HEK293 (cell line): ENCODE measurements at regions not wholly inside any gene's neighbourhood (a gene's known extent, or its start where the extent isn't known, plus 50 kb on each side); places are given as distances from the start of the nearest gene placed in this dataset.
A peak's percentile ranks its signal among the peaks of the same experiment; 100 is the strongest.

Experiments
- CTCF ChIA-PET: fragments of 350-600 bp; formaldehyde crosslinking; extraction: SDS; loops from one replicate; lab custom pipeline; 2021; ENCODE audit warnings: antibody characterized with exemption; lab: Yijun Ruan, JAX
- POLR2A ChIA-PET: fragments of 300-600 bp; formaldehyde crosslinking; extraction: SDS; loops from one replicate; lab custom pipeline; 2020; ENCODE audit warnings: antibody characterized with exemption, inconsistent platforms; lab: Yijun Ruan, JAX
- H3K27ac ChIP-seq: fragments of 200-500 bp; sonication (Bioruptor generic); 2 replicates; pipeline ENCODE4 v1.5.1; 2014; ENCODE audit warnings: low read depth, low read length, control low read depth, inconsistent platforms; ENCODE audit errors: extremely low read depth
- H3K36me3 ChIP-seq, 2 experiments: fragments of 200-500 bp in 1 of 2; sonication (Bioruptor generic) in 1 of 2; 1 replicate in 1 of 2; 2 replicates in 1 of 2; pipeline ENCODE4 v1.5.1; 2014 to 2017; ENCODE audit warnings: inconsistent platforms in 2 of 2, low read length in 2 of 2; ENCODE audit not compliant: control insufficient read depth in 2 of 2, insufficient read depth in 1 of 2
- H3K4me1 ChIP-seq: fragments of 200-500 bp; sonication (Bioruptor generic); 2 replicates; pipeline ENCODE4 v1.5.1; 2014; ENCODE audit warnings: mild to moderate bottlenecking, low read length, inconsistent platforms; ENCODE audit not compliant: control insufficient read depth, insufficient read depth
- H3K4me3 ChIP-seq: 2 replicates; pipeline ENCODE4 v1.5.1; 2011; ENCODE audit warnings: low read depth, mild to moderate bottlenecking, control low read depth, low read length, moderate library complexity
- H3K9me3 ChIP-seq: fragments of 200-500 bp; sonication (Bioruptor generic); 2 replicates; pipeline ENCODE4 v1.5.1; 2014; ENCODE audit warnings: low read depth, low read length, inconsistent platforms; ENCODE audit not compliant: control insufficient read depth, insufficient read depth
- EGR2 ChIP-seq: fragments of 450-650 bp; formaldehyde crosslinking; IDR thresholded peaks from 2 replicates; pipeline ENCODE4 v1.5.1; 2016; ENCODE audit warnings: low read depth, missing biosample characterization, missing genetic modification characterization
- OSR2 ChIP-seq: fragments of 450-650 bp; formaldehyde crosslinking; IDR thresholded peaks from 2 replicates; pipeline ENCODE4 v1.5.1; 2016; ENCODE audit warnings: missing biosample characterization, missing genetic modification characterization
- SCRT1 ChIP-seq: fragments of 450-650 bp; formaldehyde crosslinking; IDR thresholded peaks from 2 replicates; pipeline ENCODE4 v1.5.1; 2016; ENCODE audit warnings: missing biosample characterization, missing genetic modification characterization, borderline replicate concordance
- SP7 ChIP-seq: fragments of 450-650 bp; formaldehyde crosslinking; IDR thresholded peaks from 2 replicates; pipeline ENCODE4 v1.5.1; 2016; ENCODE audit warnings: missing biosample characterization, missing genetic modification characterization
- ZBTB17 ChIP-seq: fragments of 450-650 bp; formaldehyde crosslinking; IDR thresholded peaks from 2 replicates; pipeline ENCODE4 v1.5.1; 2016; ENCODE audit warnings: missing biosample characterization, missing genetic modification characterization
- ZBTB20 ChIP-seq: fragments of 450-650 bp; formaldehyde crosslinking; IDR thresholded peaks from 2 replicates; pipeline ENCODE4 v1.5.1; 2016; ENCODE audit warnings: missing biosample characterization, missing genetic modification characterization
- ZBTB7A ChIP-seq: fragments of 450-650 bp; formaldehyde crosslinking; IDR thresholded peaks from 2 replicates; pipeline ENCODE4 v1.5.1; 2016; ENCODE audit warnings: low read depth, missing biosample characterization, missing genetic modification characterization
- ZFHX2 ChIP-seq: fragments of 450-650 bp; formaldehyde crosslinking; conservative IDR thresholded peaks from 2 replicates; pipeline ENCODE4 v1.5.1; 2016; ENCODE audit warnings: missing biosample characterization, missing genetic modification characterization
- ZNF10 ChIP-seq: fragments of 450-650 bp; formaldehyde crosslinking; IDR thresholded peaks from 2 replicates; pipeline ENCODE4 v1.5.1; 2017; ENCODE audit warnings: missing biosample characterization, missing genetic modification characterization
- ZNF2 ChIP-seq: fragments of 450-650 bp; formaldehyde crosslinking; IDR thresholded peaks from 2 replicates; pipeline ENCODE4 v1.5.1; 2016; ENCODE audit warnings: missing biosample characterization, missing genetic modification characterization
- ZNF202 ChIP-seq: fragments of 450-650 bp; formaldehyde crosslinking; IDR thresholded peaks from 2 replicates; pipeline ENCODE4 v1.5.1; 2016; ENCODE audit warnings: missing biosample characterization, missing genetic modification characterization, borderline replicate concordance
- ZNF335 ChIP-seq: fragments of 450-650 bp; formaldehyde crosslinking; conservative IDR thresholded peaks from 2 replicates; pipeline ENCODE4 v1.5.1; 2016; ENCODE audit warnings: missing biosample characterization, missing genetic modification characterization
- ZNF394 ChIP-seq: fragments of 450-650 bp; formaldehyde crosslinking; IDR thresholded peaks from 2 replicates; pipeline ENCODE4 v1.5.1; 2016; ENCODE audit warnings: missing biosample characterization, missing genetic modification characterization, mild to moderate bottlenecking, moderate library complexity, borderline replicate concordance
- ZNF48 ChIP-seq: fragments of 450-650 bp; formaldehyde crosslinking; IDR thresholded peaks from 2 replicates; pipeline ENCODE4 v1.5.1; 2016; ENCODE audit warnings: missing biosample characterization, missing genetic modification characterization
- ZNF530 ChIP-seq: fragments of 450-650 bp; formaldehyde crosslinking; IDR thresholded peaks from 2 replicates; pipeline ENCODE4 v1.5.1; 2016; ENCODE audit warnings: low read depth, missing biosample characterization, missing genetic modification characterization
- ZNF571 ChIP-seq: fragments of 450-650 bp; formaldehyde crosslinking; IDR thresholded peaks from 2 replicates; pipeline ENCODE4 v1.5.0; 2017; ENCODE audit warnings: missing biosample characterization, missing genetic modification characterization
- ZNF621 ChIP-seq: fragments of 450-650 bp; formaldehyde crosslinking; IDR thresholded peaks from 2 replicates; pipeline ENCODE4 v1.5.1; 2017; ENCODE audit warnings: missing biosample characterization, missing genetic modification characterization
- ZNF626 ChIP-seq: fragments of 450-650 bp; sonication (Bioruptor Pico); formaldehyde crosslinking; IDR thresholded peaks from 2 replicates; pipeline ENCODE4 v1.5.1; 2018; ENCODE audit warnings: missing biosample characterization, missing genetic modification characterization, inconsistent platforms
- ZNF660 ChIP-seq: fragments of 450-650 bp; IDR thresholded peaks from 2 replicates; pipeline ENCODE4 v1.5.1; 2018; ENCODE audit warnings: missing biosample characterization, mild to moderate bottlenecking, missing genetic modification characterization
- ZSCAN23 ChIP-seq: fragments of 450-650 bp; formaldehyde crosslinking; IDR thresholded peaks from 2 replicates; pipeline ENCODE4 v1.5.1; 2016; ENCODE audit warnings: missing biosample characterization, missing genetic modification characterization
- TF ChIP-seq, protein P1 (sequence below): fragments of 450-650 bp; formaldehyde crosslinking; IDR thresholded peaks from 2 replicates; pipeline ENCODE4 v1.5.1; 2017; ENCODE audit warnings: missing biosample characterization, missing genetic modification characterization
- TF ChIP-seq, protein P2 (sequence below): fragments of 450-650 bp; formaldehyde crosslinking; IDR thresholded peaks from 2 replicates; pipeline ENCODE4 v1.5.1; 2016; ENCODE audit warnings: missing biosample characterization, missing genetic modification characterization
- TF ChIP-seq, protein P3 (sequence below): fragments of 450-650 bp; formaldehyde crosslinking; IDR thresholded peaks from 2 replicates; pipeline ENCODE4 v1.5.1; 2016; ENCODE audit warnings: missing biosample characterization, missing genetic modification characterization
- TF ChIP-seq, protein P4 (sequence below): fragments of 450-650 bp; formaldehyde crosslinking; IDR thresholded peaks from 2 replicates; pipeline ENCODE4 v1.5.1; 2016; ENCODE audit warnings: missing biosample characterization, missing genetic modification characterization
- TF ChIP-seq, protein P5 (sequence below): fragments of 450-650 bp; formaldehyde crosslinking; IDR thresholded peaks from 2 replicates; pipeline ENCODE4 v1.5.1; 2016; ENCODE audit warnings: missing biosample characterization, missing genetic modification characterization
- TF ChIP-seq, protein P6 (sequence below): fragments of 450-650 bp; formaldehyde crosslinking; IDR thresholded peaks from 2 replicates; pipeline ENCODE4 v1.5.1; 2016; ENCODE audit warnings: missing biosample characterization, missing genetic modification characterization

DNA sequence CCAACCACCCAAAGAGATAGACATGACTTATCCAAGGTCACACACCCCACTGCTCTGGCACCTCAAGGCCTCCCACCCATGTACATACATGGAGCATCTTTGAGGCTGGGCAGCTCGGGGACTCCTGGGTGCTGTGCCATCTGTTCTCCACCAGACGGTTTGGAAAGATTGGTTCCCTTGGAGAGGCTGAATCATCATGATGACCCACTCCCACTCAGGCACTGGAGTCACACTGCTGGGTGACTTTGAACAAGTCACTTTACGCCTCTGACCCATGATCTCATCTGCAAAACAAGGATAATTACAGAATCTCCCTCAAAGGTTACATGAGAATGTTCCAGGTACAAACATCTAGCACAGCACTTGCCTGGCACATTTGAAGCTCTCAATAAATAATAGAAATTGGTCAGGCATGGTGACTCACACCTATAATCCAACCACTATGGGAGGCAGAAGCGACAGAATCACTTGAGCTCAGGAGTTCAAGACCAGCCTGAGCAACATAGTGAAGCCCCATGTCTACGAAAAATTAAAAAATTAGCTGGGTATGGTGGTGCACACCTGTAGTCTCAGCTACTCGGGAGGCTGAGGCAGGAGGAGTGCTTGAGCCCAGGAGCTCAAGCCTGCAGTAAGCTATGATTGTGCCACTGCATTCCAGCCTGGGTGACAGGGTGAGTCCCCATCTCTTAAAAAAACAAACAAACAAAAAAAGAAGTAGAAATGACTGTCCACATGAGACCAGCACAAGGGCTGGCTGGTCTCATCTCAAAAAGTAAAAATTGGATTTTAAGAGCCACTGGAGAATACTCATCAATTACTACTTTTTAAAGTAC lies 74.9 kb downstream of the RRAGC start:
- ChIA-PET CTCF (interaction anchor here (0.6 to 1.3 kb wide), 2 partner anchors 34 to 176 kb away, joined by 3 to 4 read pairs; no protein-coding TSS in a partner anchor), POLR2A (interaction anchor here (0.6 kb wide), 1 partner anchor 191 kb away, joined by 3 read pairs; no protein-coding TSS in a partner anchor)
- TF ChIP-seq ZNF626 (tag by site-specific recombination): no peak
- TF ChIP-seq ZBTB17: no peak
- TF ChIP-seq ZNF394 (tag by site-specific recombination): 0 out of 2 replicates have a peak, but pooled peaks have one; percentile 17
- TF ChIP-seq OSR2 (tag by site-specific recombination): peak; percentile 74
- TF ChIP-seq ZNF571 (tag by site-specific recombination): no peak
- peak; percentile 56; the same call in 1 of the 2 replicates for TF ChIP-seq EGR2 (tag by site-specific recombination)
- TF ChIP-seq ZNF530 (tag by site-specific recombination): no peak
- TF ChIP-seq, protein P1, sequence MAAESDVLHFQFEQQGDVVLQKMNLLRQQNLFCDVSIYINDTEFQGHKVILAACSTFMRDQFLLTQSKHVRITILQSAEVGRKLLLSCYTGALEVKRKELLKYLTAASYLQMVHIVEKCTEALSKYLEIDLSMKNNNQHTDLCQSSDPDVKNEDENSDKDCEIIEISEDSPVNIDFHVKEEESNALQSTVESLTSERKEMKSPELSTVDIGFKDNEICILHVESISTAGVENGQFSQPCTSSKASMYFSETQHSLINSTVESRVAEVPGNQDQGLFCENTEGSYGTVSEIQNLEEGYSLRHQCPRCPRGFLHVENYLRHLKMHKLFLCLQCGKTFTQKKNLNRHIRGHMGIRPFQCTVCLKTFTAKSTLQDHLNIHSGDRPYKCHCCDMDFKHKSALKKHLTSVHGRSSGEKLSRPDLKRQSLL (tag by site-specific recombination): peak; percentile 63; the same call in 1 of the 2 replicates
- TF ChIP-seq, protein P2, sequence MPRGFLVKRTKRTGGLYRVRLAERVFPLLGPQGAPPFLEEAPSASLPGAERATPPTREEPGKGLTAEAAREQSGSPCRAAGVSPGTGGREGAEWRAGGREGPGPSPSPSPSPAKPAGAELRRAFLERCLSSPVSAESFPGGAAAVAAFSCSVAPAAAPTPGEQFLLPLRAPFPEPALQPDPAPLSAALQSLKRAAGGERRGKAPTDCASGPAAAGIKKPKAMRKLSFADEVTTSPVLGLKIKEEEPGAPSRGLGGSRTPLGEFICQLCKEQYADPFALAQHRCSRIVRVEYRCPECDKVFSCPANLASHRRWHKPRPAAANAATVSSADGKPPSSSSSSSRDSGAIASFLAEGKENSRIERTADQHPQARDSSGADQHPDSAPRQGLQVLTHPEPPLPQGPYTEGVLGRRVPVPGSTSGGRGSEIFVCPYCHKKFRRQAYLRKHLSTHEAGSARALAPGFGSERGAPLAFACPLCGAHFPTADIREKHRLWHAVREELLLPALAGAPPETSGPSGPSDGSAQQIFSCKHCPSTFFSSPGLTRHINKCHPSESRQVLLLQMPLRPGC: 0 out of 2 replicates have a peak, but pooled peaks have one; percentile 19
- TF ChIP-seq ZSCAN23 (tag by site-specific recombination): no peak
- no peak for TF ChIP-seq ZNF202 (tag by site-specific recombination)
- peak; percentile 50; the same call in 1 of the 2 replicates for TF ChIP-seq ZNF660 (tag by site-specific recombination)
- 0 out of 2 replicates have a peak, but pooled peaks have one; percentile 27 for TF ChIP-seq ZNF10 (tag by site-specific recombination)
- peak; percentile 68; the same call in 1 of the 2 replicates for TF ChIP-seq SCRT1
- TF ChIP-seq, protein P3, sequence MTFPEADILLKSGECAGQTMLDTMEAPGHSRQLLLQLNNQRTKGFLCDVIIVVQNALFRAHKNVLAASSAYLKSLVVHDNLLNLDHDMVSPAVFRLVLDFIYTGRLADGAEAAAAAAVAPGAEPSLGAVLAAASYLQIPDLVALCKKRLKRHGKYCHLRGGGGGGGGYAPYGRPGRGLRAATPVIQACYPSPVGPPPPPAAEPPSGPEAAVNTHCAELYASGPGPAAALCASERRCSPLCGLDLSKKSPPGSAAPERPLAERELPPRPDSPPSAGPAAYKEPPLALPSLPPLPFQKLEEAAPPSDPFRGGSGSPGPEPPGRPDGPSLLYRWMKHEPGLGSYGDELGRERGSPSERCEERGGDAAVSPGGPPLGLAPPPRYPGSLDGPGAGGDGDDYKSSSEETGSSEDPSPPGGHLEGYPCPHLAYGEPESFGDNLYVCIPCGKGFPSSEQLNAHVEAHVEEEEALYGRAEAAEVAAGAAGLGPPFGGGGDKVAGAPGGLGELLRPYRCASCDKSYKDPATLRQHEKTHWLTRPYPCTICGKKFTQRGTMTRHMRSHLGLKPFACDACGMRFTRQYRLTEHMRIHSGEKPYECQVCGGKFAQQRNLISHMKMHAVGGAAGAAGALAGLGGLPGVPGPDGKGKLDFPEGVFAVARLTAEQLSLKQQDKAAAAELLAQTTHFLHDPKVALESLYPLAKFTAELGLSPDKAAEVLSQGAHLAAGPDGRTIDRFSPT (tag by site-specific recombination): 0 out of 2 replicates have a peak, but pooled peaks have one; percentile 20
- peak; percentile 75 for TF ChIP-seq ZFHX2 (tag by site-specific recombination)
- no peak for TF ChIP-seq ZNF621 (tag by site-specific recombination)
- TF ChIP-seq ZNF2 (tag by site-specific recombination): no peak
- TF ChIP-seq ZBTB7A: 0 out of 2 replicates have a peak, but pooled peaks have one; percentile 11
- TF ChIP-seq, protein P4, sequence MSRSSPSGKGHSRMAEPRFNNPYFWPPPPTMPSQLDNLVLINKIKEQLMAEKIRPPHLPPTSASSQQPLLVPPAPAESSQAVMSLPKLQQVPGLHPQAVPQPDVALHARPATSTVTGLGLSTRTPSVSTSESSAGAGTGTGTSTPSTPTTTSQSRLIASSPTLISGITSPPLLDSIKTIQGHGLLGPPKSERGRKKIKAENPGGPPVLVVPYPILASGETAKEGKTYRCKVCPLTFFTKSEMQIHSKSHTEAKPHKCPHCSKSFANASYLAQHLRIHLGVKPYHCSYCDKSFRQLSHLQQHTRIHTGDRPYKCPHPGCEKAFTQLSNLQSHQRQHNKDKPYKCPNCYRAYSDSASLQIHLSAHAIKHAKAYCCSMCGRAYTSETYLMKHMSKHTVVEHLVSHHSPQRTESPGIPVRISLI (tag by site-specific recombination): peak; percentile 75; the same call in 1 of the 2 replicates
- TF ChIP-seq, protein P5, sequence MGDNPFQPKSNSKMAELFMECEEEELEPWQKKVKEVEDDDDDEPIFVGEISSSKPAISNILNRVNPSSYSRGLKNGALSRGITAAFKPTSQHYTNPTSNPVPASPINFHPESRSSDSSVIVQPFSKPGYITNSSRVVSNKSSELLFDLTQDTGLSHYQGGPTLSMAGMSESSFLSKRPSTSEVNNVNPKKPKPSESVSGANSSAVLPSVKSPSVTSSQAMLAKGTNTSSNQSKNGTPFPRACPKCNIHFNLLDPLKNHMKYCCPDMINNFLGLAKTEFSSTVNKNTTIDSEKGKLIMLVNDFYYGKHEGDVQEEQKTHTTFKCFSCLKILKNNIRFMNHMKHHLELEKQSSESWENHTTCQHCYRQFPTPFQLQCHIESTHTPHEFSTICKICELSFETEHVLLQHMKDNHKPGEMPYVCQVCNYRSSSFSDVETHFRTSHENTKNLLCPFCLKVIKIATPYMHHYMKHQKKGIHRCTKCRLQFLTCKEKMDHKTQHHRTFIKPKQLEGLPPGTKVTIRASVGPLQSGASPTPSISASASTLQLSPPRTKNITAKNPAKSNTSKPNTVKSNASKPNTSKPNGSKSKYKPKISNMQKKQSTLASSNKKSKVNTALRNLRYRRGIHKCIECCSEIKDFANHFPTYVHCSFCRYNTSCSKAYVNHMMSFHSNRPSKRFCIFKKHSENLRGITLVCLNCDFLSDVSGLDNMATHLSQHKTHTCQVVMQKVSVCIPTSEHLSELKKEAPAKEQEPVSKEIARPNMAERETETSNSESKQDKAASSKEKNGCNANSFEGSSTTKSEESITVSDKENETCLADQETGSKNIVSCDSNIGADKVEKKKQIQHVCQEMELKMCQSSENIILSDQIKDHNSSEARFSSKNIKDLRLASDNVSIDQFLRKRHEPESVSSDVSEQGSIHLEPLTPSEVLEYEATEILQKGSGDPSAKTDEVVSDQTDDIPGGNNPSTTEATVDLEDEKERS (tag by site-specific recombination): peak; percentile 92
- TF ChIP-seq ZNF335 (tag by site-specific recombination): no peak
- no peak for TF ChIP-seq ZNF48 (tag by site-specific recombination)
- TF ChIP-seq ZBTB20 (tag by site-specific recombination): no peak
- TF ChIP-seq SP7 (tag by site-specific recombination): peak; percentile 74
- TF ChIP-seq, protein P6, sequence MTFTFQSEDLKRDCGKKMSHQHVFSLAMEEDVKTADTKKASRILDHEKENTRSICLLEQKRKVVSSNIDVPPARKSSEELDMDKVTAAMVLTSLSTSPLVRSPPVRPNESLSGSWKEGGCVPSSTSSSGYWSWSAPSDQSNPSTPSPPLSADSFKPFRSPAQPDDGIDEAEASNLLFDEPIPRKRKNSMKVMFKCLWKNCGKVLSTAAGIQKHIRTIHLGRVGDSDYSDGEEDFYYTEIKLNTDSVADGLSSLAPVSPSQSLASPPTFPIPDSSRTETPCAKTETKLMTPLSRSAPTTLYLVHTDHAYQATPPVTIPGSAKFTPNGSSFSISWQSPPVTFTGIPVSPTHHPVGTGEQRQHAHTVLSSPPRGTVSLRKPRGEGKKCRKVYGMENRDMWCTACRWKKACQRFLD (tag by site-specific recombination): no peak

More for the DNA sequence above, 74.9 kb downstream of the RRAGC start:
- Histone ChIP-seq H3K27ac (peak overlapping the region; percentile 88), H3K9me3 (no peaks in the 10 kb centered on the region), H3K36me3 (no peaks in the 10 kb centered on the region), H3K4me1 (peaks cover 31% of the 10 kb centered on the region), H3K4me3 (no peak overlapping the region)
